ENCODE measurements at regions not wholly inside any gene's neighbourhood (a gene's known extent, or its start where the extent isn't known, plus 50 kb on each side); places are given as distances from the start of the nearest gene placed in this dataset.
"Not testable (repeated sequence)": the region's sequence is repeated elsewhere in the genome, so short reads cannot be mapped to it uniquely, and the experiment has no call there.

GRCh38 chr3:34678575-34678974 lies 880.1 kb downstream of the PDCD6IP start:
- no peak overlapping the region for H3K27ac Mint-ChIP-seq
- H3K9me3 ChIP-seq (ENCODE audit: control insufficient read depth in 2 of 2, low read length in 2 of 2) = no peaks in the 10 kb centered on the region
- H3K27me3 ChIP-seq (ENCODE audit: control insufficient read depth, insufficient read depth, low read length) = no peaks in the 10 kb centered on the region
- H3K4me3 Mint-ChIP-seq = no peak overlapping the region
- H3K27me3 Mint-ChIP-seq = no peaks in the 10 kb centered on the region
- H3K27ac ChIP-seq (ENCODE audit: insufficient read depth, low read length, poor library complexity, severe bottlenecking) = no peak overlapping the region
- H3K4me1 Mint-ChIP-seq = no peaks in the 10 kb centered on the region
- no peak for DNase-seq
- no peak overlapping the region for H3K4me3 ChIP-seq (ENCODE audit: low read depth, low read length)
- H3K36me3 ChIP-seq (ENCODE audit: control insufficient read depth, insufficient read depth, low read length) = no peaks in the 10 kb centered on the region
- H3K4me1 ChIP-seq (ENCODE audit: control insufficient read depth, insufficient read depth, low read length, poor library complexity, severe bottlenecking) = no peaks in the 10 kb centered on the region
- no peaks in the 10 kb centered on the region for H3K36me3 Mint-ChIP-seq
- no peak for ATAC-seq (ENCODE audit: low read depth in 2 of 2)
- H3K9me3 Mint-ChIP-seq = peaks cover 0 to 17% (median 1%) of the 10 kb centered on the region in 7 donors

GRCh38 chr3:34679055-34679454 lies 880.6 kb downstream of the PDCD6IP start:
- peaks cover 0 to 17% (median 1%) of the 10 kb centered on the region in 7 donors for H3K9me3 Mint-ChIP-seq
- not testable (repeated sequence) for H3K27me3 Mint-ChIP-seq; H3K27ac ChIP-seq (ENCODE audit: insufficient read depth, low read length, poor library complexity, severe bottlenecking); H3K9me3 ChIP-seq (ENCODE audit: control insufficient read depth in 2 of 2, low read length in 2 of 2); H3K36me3 ChIP-seq (ENCODE audit: control insufficient read depth, insufficient read depth, low read length); H3K4me3 ChIP-seq (ENCODE audit: low read depth, low read length); H3K27me3 ChIP-seq (ENCODE audit: control insufficient read depth, insufficient read depth, low read length); H3K4me1 ChIP-seq (ENCODE audit: control insufficient read depth, insufficient read depth, low read length, poor library complexity, severe bottlenecking); DNase-seq; H3K4me1 Mint-ChIP-seq; H3K4me3 Mint-ChIP-seq; ATAC-seq (ENCODE audit: low read depth in 2 of 2); H3K27ac Mint-ChIP-seq; H3K36me3 Mint-ChIP-seq

- Mint-ChIP-seq H3K9me3 (peaks cover 0 to 15% (median 0%) of the 10 kb centered on the region in 7 donors), H3K36me3 (no peaks in the 10 kb centered on the region), H3K27me3 (no peaks in the 10 kb centered on the region), H3K4me3 (no peak overlapping the region), H3K4me1 (no peaks in the 10 kb centered on the region), H3K27ac (no peak overlapping the region)
- Histone ChIP-seq H3K27ac (ENCODE audit: insufficient read depth, low read length, poor library complexity, severe bottlenecking) (no peak overlapping the region), H3K4me1 (ENCODE audit: control insufficient read depth, insufficient read depth, low read length, poor library complexity, severe bottlenecking) (no peaks in the 10 kb centered on the region), H3K4me3 (ENCODE audit: low read depth, low read length) (no peak overlapping the region), H3K27me3 (ENCODE audit: control insufficient read depth, insufficient read depth, low read length) (no peaks in the 10 kb centered on the region), H3K36me3 (ENCODE audit: control insufficient read depth, insufficient read depth, low read length) (no peaks in the 10 kb centered on the region), H3K9me3 (ENCODE audit: control insufficient read depth in 2 of 2, low read length in 2 of 2) (no peaks in the 10 kb centered on the region)
- ATAC-seq (ENCODE audit: low read depth in 2 of 2) (no peak), DNase-seq (no peak)
Measured at GRCh38 chr3:34683851-34684250, 885.4 kb downstream of the PDCD6IP start.

GRCh38 chr3:34686541-34686940 lies 888.1 kb downstream of the PDCD6IP start:
- Mint-ChIP-seq H3K4me3 (no peak overlapping the region), H3K36me3 (no peaks in the 10 kb centered on the region), H3K27ac (no peak overlapping the region), H3K4me1 (no peaks in the 10 kb centered on the region), H3K27me3 (no peaks in the 10 kb centered on the region), H3K9me3 (peaks cover 0 to 5% (median 1%) of the 10 kb centered on the region in 7 donors)
- Histone ChIP-seq H3K36me3 (ENCODE audit: control insufficient read depth, insufficient read depth, low read length) (no peaks in the 10 kb centered on the region), H3K4me3 (ENCODE audit: low read depth, low read length) (no peak overlapping the region), H3K4me1 (ENCODE audit: control insufficient read depth, insufficient read depth, low read length, poor library complexity, severe bottlenecking) (no peaks in the 10 kb centered on the region), H3K27me3 (ENCODE audit: control insufficient read depth, insufficient read depth, low read length) (no peaks in the 10 kb centered on the region), H3K9me3 (ENCODE audit: control insufficient read depth in 2 of 2, low read length in 2 of 2) (no peaks in the 10 kb centered on the region), H3K27ac (ENCODE audit: insufficient read depth, low read length, poor library complexity, severe bottlenecking) (no peak overlapping the region)
- no peak for ATAC-seq (ENCODE audit: low read depth in 2 of 2)
- no peak for DNase-seq

- H3K27me3 ChIP-seq (ENCODE audit: control insufficient read depth, insufficient read depth, low read length) = no peaks in the 10 kb centered on the region
- H3K36me3 ChIP-seq (ENCODE audit: control insufficient read depth, insufficient read depth, low read length) = no peaks in the 10 kb centered on the region
- Mint-ChIP-seq H3K27me3 (no peaks in the 10 kb centered on the region), H3K9me3 (peaks cover 0 to 3% (median 1%) of the 10 kb centered on the region in 7 donors), H3K36me3 (no peaks in the 10 kb centered on the region), H3K27ac (no peak overlapping the region), H3K4me1 (no peaks in the 10 kb centered on the region), H3K4me3 (no peak overlapping the region)
- no peak overlapping the region for H3K27ac ChIP-seq (ENCODE audit: insufficient read depth, low read length, poor library complexity, severe bottlenecking)
- no peak for ATAC-seq (ENCODE audit: low read depth in 2 of 2)
- no peaks in the 10 kb centered on the region for H3K4me1 ChIP-seq (ENCODE audit: control insufficient read depth, insufficient read depth, low read length, poor library complexity, severe bottlenecking)
- no peak for DNase-seq
- H3K9me3 ChIP-seq (ENCODE audit: control insufficient read depth in 2 of 2, low read length in 2 of 2) = no peaks in the 10 kb centered on the region
- H3K4me3 ChIP-seq (ENCODE audit: low read depth, low read length) = no peak overlapping the region
Measured at GRCh38 chr3:34687671-34688070, 889.2 kb downstream of the PDCD6IP start.

GRCh38 chr3:34696831-34697230 lies 898.4 kb downstream of the PDCD6IP start:
- Histone ChIP-seq H3K27me3 (ENCODE audit: control insufficient read depth, insufficient read depth, low read length) (no peaks in the 10 kb centered on the region), H3K9me3 (ENCODE audit: control insufficient read depth in 2 of 2, low read length in 2 of 2) (peaks cover 0 to 12% of the 10 kb centered on the region in 2 experiments), H3K4me3 (ENCODE audit: low read depth, low read length) (no peak overlapping the region), H3K4me1 (ENCODE audit: control insufficient read depth, insufficient read depth, low read length, poor library complexity, severe bottlenecking) (no peaks in the 10 kb centered on the region), H3K36me3 (ENCODE audit: control insufficient read depth, insufficient read depth, low read length) (no peaks in the 10 kb centered on the region), H3K27ac (ENCODE audit: insufficient read depth, low read length, poor library complexity, severe bottlenecking) (no peak overlapping the region)
- peaks cover 0 to 29% (median 4%) of the 10 kb centered on the region in 7 donors for H3K9me3 Mint-ChIP-seq
- no peak overlapping the region for H3K4me3 Mint-ChIP-seq
- no peaks in the 10 kb centered on the region for H3K27me3 Mint-ChIP-seq
- no peaks in the 10 kb centered on the region for H3K4me1 Mint-ChIP-seq
- no peak overlapping the region for H3K27ac Mint-ChIP-seq
- no peaks in the 10 kb centered on the region for H3K36me3 Mint-ChIP-seq
- DNase-seq = no peak
- ATAC-seq (ENCODE audit: low read depth in 2 of 2) = no peak

GRCh38 chr3:34703053-34703452 lies 904.6 kb downstream of the PDCD6IP start:
- no peak overlapping the region for H3K27ac ChIP-seq (ENCODE audit: insufficient read depth, low read length, poor library complexity, severe bottlenecking)
- H3K4me3 ChIP-seq (ENCODE audit: low read depth, low read length) = no peak overlapping the region
- Mint-ChIP-seq H3K27ac (no peak overlapping the region), H3K4me3 (no peak overlapping the region), H3K36me3 (no peaks in the 10 kb centered on the region), H3K27me3 (no peaks in the 10 kb centered on the region), H3K9me3 (peaks cover 4 to 48% (median 9%) of the 10 kb centered on the region in 7 donors), H3K4me1 (no peaks in the 10 kb centered on the region)
- H3K27me3 ChIP-seq (ENCODE audit: control insufficient read depth, insufficient read depth, low read length) = no peaks in the 10 kb centered on the region
- no peaks in the 10 kb centered on the region for H3K4me1 ChIP-seq (ENCODE audit: control insufficient read depth, insufficient read depth, low read length, poor library complexity, severe bottlenecking)
- peaks cover 0 to 12% of the 10 kb centered on the region in 2 experiments for H3K9me3 ChIP-seq (ENCODE audit: control insufficient read depth in 2 of 2, low read length in 2 of 2)
- ATAC-seq (ENCODE audit: low read depth in 2 of 2) = no peak
- no peak for DNase-seq
- no peaks in the 10 kb centered on the region for H3K36me3 ChIP-seq (ENCODE audit: control insufficient read depth, insufficient read depth, low read length)

- H3K4me1 ChIP-seq (ENCODE audit: control insufficient read depth, insufficient read depth, low read length, poor library complexity, severe bottlenecking) = no peaks in the 10 kb centered on the region
- peaks cover 0 to 15% (median 4%) of the 10 kb centered on the region in 7 donors for H3K9me3 Mint-ChIP-seq
Measured at GRCh38 chr3:34724916-34725499, 914.3 kb upstream of the ARPP21 start.

More at GRCh38 chr3:34724916-34725499, 914.3 kb upstream of the ARPP21 start:
- Mint-ChIP-seq H3K36me3 (no peaks in the 10 kb centered on the region), H3K4me3 (no peak overlapping the region), H3K4me1 (no peaks in the 10 kb centered on the region), H3K27ac (no peak overlapping the region), H3K27me3 (no peaks in the 10 kb centered on the region)
- no peaks in the 10 kb centered on the region for H3K27me3 ChIP-seq (ENCODE audit: control insufficient read depth, insufficient read depth, low read length)
- H3K36me3 ChIP-seq (ENCODE audit: control insufficient read depth, insufficient read depth, low read length) = no peaks in the 10 kb centered on the region
- DNase-seq = no peak
- no peak for ATAC-seq (ENCODE audit: low read depth in 2 of 2)
- H3K9me3 ChIP-seq (ENCODE audit: control insufficient read depth in 2 of 2, low read length in 2 of 2) = no peaks in the 10 kb centered on the region
- H3K4me3 ChIP-seq (ENCODE audit: low read depth, low read length) = no peak overlapping the region
- no peak overlapping the region for H3K27ac ChIP-seq (ENCODE audit: insufficient read depth, low read length, poor library complexity, severe bottlenecking)
